ENCODE measurements at regions not wholly inside any gene's neighbourhood (a gene's known extent, or its start where the extent isn't known, plus 50 kb on each side); places are given as distances from the start of the nearest gene placed in this dataset.

DNA sequence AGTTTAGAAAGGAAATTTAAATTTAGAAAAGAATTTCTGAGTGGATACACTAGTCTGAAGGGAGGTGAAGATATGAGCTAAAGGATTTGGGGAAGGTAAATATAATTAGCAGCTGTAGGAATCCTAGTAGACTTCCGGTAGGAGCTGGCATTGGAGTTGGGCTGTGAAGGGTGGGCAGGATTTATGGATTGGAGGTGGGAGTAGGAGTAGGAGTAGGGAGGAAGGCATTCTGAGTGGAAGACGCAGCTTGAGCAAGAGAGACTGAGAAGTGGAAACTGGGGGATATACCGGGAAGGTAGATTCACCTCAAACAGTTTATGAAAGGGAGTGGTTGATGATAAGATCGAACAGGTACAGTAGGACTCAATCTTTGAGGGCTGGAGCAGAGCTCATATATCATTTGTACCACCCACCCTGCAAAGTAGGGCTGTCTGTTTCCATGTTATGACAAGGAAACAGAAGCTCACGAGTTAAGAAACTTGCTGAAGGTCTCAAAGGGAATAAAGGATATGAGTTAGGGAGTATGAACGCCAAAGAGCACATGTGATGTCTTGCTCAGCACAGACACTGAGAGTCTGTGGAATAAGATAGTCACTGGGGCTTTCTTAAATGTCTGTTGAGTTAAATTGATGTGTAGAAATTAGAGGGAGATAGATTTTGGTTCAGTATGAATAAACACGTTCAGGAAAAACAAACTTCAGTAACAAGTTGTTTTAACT, 81.6 kb downstream of the RPS24 start:
- no peak for TF ChIP-seq POLR2A (IDR thresholded peaks at IDR 0.05)
- TF ChIP-seq, protein P1, sequence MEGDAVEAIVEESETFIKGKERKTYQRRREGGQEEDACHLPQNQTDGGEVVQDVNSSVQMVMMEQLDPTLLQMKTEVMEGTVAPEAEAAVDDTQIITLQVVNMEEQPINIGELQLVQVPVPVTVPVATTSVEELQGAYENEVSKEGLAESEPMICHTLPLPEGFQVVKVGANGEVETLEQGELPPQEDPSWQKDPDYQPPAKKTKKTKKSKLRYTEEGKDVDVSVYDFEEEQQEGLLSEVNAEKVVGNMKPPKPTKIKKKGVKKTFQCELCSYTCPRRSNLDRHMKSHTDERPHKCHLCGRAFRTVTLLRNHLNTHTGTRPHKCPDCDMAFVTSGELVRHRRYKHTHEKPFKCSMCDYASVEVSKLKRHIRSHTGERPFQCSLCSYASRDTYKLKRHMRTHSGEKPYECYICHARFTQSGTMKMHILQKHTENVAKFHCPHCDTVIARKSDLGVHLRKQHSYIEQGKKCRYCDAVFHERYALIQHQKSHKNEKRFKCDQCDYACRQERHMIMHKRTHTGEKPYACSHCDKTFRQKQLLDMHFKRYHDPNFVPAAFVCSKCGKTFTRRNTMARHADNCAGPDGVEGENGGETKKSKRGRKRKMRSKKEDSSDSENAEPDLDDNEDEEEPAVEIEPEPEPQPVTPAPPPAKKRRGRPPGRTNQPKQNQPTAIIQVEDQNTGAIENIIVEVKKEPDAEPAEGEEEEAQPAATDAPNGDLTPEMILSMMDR (IDR thresholded peaks at IDR 0.05) = no peak

Measured in tibial nerve (tissue), 3 donors.